Thoracic aorta (tissue), 2 donors: ENCODE measurements at regions not wholly inside any gene's neighbourhood (a gene's known extent, or its start where the extent isn't known, plus 50 kb on each side); places are given as distances from the start of the nearest gene placed in this dataset.

Source experiments
- ATAC-seq: fragments of 150-250 bp; one replicate; pipeline ENCODE4 v1.8.0; 2017; ENCODE audit warnings: low read depth; ENCODE audit not compliant: insufficient number of reproducible peaks, low FRiP score
- DNase-seq: peaks from one replicate; pipeline ENCODE4 v3.0.0-alpha.2; 2020; ENCODE audit warnings: low spot score
- H3K27ac ChIP-seq, 2 donors: fragments of 200-600 bp; sonication (generic); 1 replicate in 1 of 2; 2 replicates in 1 of 2; pipeline ENCODE4 v1.5.1; 2016; ENCODE audit warnings: mild to moderate bottlenecking in 2 of 2, moderate library complexity in 2 of 2
- H3K27me3 ChIP-seq: fragments of 200-600 bp; sonication (generic); replicated peaks from 2 replicates; pipeline ENCODE4 v1.6.0; 2016; ENCODE audit warnings: mild to moderate bottlenecking; ENCODE audit not compliant: insufficient read depth
- H3K36me3 ChIP-seq: fragments of 200-600 bp; sonication (generic); one replicate; pipeline ENCODE4 v1.5.1; 2016
- H3K4me1 ChIP-seq, 2 donors: fragments of 200-600 bp; sonication (generic); 1 replicate in 1 of 2; 2 replicates in 1 of 2; pipeline versions ENCODE4 v1.5.1 to v1.6.0; 2016; ENCODE audit warnings: low read depth in 2 of 2, mild to moderate bottlenecking in 1 of 2; ENCODE audit not compliant: control insufficient read depth in 1 of 2
- H3K4me3 ChIP-seq: fragments of 200-600 bp; sonication (generic); 2 replicates; pipeline ENCODE4 v1.5.1; 2016; ENCODE audit warnings: mild to moderate bottlenecking
- H3K9me3 ChIP-seq: fragments of 200-600 bp; sonication (generic); 2 replicates; pipeline ENCODE4 v1.5.1; 2016
- CTCF ChIP-seq: fragments of 200-600 bp; sonication (generic); IDR thresholded peaks from one replicate; pipeline ENCODE4 v1.5.1; 2019; ENCODE audit warnings: antibody characterized with exemption

DNA sequence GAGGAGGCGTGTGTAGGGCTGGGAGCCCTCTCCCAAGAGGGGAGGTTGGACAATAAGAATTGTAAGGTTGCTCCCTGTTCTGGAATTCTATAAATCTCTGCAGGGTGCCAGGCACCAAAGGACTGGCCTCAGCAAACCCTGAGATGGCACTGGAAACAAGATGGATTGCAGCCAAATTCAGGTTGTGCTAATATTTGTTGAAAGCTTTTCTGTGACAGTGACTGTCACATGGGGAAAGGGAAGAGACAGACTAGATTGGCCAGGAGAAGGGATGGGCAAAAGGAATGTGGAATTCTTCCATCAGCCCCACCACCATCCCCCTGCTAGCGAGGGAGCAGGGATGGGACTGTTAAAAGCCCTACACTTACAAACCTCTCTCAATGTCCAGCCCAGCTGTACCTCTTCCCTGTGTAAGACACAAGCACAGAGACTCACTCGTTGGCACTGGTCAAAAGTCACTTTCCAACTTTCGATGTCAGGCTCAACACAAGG lies 62.4 kb downstream of the SOX9 start:
- Histone ChIP-seq H3K27ac (no peak overlapping the region), H3K4me1 (no peaks in the 10 kb centered on the region), H3K9me3 (no peaks in the 10 kb centered on the region), H3K27me3 (no peaks in the 10 kb centered on the region), H3K36me3 (no peaks in the 10 kb centered on the region), H3K4me3 (no peak overlapping the region)
- ATAC-seq = no peak
- no peak for TF ChIP-seq CTCF
- no peak for DNase-seq

GRCh38 chr17:72184805-72185204 lies 64.0 kb downstream of the SOX9 start:
- H3K4me3 ChIP-seq = no peak overlapping the region
- ATAC-seq = no peak
- no peaks in the 10 kb centered on the region for H3K27me3 ChIP-seq
- H3K36me3 ChIP-seq = no peaks in the 10 kb centered on the region
- H3K27ac ChIP-seq = no peak overlapping the region
- DNase-seq = no peak
- no peaks in the 10 kb centered on the region for H3K9me3 ChIP-seq
- no peak for TF ChIP-seq CTCF
- H3K4me1 ChIP-seq = no peaks in the 10 kb centered on the region

- ATAC-seq = no peak
- no peaks in the 10 kb centered on the region for H3K27me3 ChIP-seq
Observed at GRCh38 chr17:72185564-72185963, 64.7 kb downstream of the SOX9 start.

GRCh38 chr17:72187556-72187955 lies 66.7 kb downstream of the SOX9 start:
- no peaks in the 10 kb centered on the region for H3K36me3 ChIP-seq
- TF ChIP-seq CTCF = no peak
- no peaks in the 10 kb centered on the region for H3K27me3 ChIP-seq
- no peaks in the 10 kb centered on the region for H3K9me3 ChIP-seq
- no peak overlapping the region for H3K4me3 ChIP-seq
- H3K4me1 ChIP-seq = no peaks in the 10 kb centered on the region
- no peak overlapping the region for H3K27ac ChIP-seq
- ATAC-seq = no peak
- DNase-seq = no peak

More at GRCh38 chr17:72185564-72185963, 64.7 kb downstream of the SOX9 start:
- no peak overlapping the region for H3K4me3 ChIP-seq
- no peak for TF ChIP-seq CTCF
- no peak overlapping the region for H3K27ac ChIP-seq
- H3K4me1 ChIP-seq = no peaks in the 10 kb centered on the region
- H3K9me3 ChIP-seq = no peaks in the 10 kb centered on the region
- no peaks in the 10 kb centered on the region for H3K36me3 ChIP-seq
- DNase-seq = no peak

DNA sequence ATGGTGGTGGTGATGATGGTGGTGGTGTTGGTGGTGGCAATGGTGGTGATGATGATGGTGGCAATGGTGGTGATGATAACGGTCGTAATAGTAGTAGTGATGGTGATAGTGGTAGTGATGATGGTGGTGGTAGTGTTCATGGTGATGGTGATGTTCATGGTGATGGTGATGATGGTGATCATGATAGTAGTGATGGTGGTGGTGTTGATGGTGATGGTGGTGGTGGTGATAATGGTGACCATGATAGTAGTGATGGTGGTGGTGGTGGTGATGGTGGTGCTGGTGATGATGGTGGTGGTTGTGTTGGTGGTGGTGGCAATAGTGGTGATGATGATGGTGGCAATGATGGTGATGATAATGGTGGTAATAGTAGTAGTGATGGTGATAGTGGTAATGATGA lies 68.0 kb downstream of the SOX9 start:
- H3K27ac ChIP-seq = no peak overlapping the region
- ATAC-seq (no peak), DNase-seq (no peak)
- no peaks in the 10 kb centered on the region for H3K36me3 ChIP-seq
- no peaks in the 10 kb centered on the region for H3K9me3 ChIP-seq
- no peak for TF ChIP-seq CTCF
- H3K4me1 ChIP-seq = no peaks in the 10 kb centered on the region
- no peak overlapping the region for H3K4me3 ChIP-seq
- no peaks in the 10 kb centered on the region for H3K27me3 ChIP-seq
